Omental fat pad (tissue), 3 donors: ENCODE measurements at regions not wholly inside any gene's neighbourhood (a gene's known extent, or its start where the extent isn't known, plus 50 kb on each side); places are given as distances from the start of the nearest gene placed in this dataset.
A peak's percentile ranks its signal among the peaks of the same experiment; 100 is the strongest.

Source experiments
- ATAC-seq: fragments of 150-250 bp; one replicate; pipeline ENCODE4 v1.9.1; 2016; ENCODE audit warnings: mild to moderate bottlenecking, moderate library complexity; ENCODE audit not compliant: low FRiP score
- DNase-seq: peaks from one replicate; pipeline ENCODE4 v3.0.0-alpha.2; 2019; ENCODE audit warnings: low spot score
- CTCF ChIP-seq, 3 donors: fragments of 450-650 bp; IDR thresholded peaks; one replicate each; pipeline ENCODE4 v1.5.1; 2016 to 2017; ENCODE audit warnings: antibody characterized with exemption in 3 of 3, mild to moderate bottlenecking in 3 of 3, moderate library complexity in 2 of 3

GRCh38 chr12:75917715-75918114 is 113.9 kb downstream of the PHLDA1 start:
- ATAC-seq (no peak), DNase-seq (no peak)
- no peak for TF ChIP-seq CTCF (IDR thresholded peaks at IDR 0.05)

- DNase-seq (no peak), ATAC-seq (no peak)
- TF ChIP-seq CTCF (IDR thresholded peaks at IDR 0.05), result no peak
These were observed 114.5 kb downstream of the PHLDA1 start for GRCh38 chr12:75917083-75917482.

GRCh38 chr12:75913502-75914351 is 117.8 kb downstream of the PHLDA1 start:
- TF ChIP-seq CTCF (IDR thresholded peaks at IDR 0.05), result no peak
- no peak for DNase-seq
- peak; percentile 66 for ATAC-seq

- DNase-seq, result no peak
- TF ChIP-seq CTCF (IDR thresholded peaks at IDR 0.05), result no peak
- ATAC-seq, result peak; percentile 58
These were observed 121.6 kb downstream of the PHLDA1 start for GRCh38 chr12:75909714-75910656.

- TF ChIP-seq CTCF (IDR thresholded peaks at IDR 0.05), result no peak
- DNase-seq (no peak), ATAC-seq (peak; percentile 62)
These were observed 122.5 kb downstream of the PHLDA1 start for GRCh38 chr12:75908961-75909605.

- ATAC-seq (no peak), DNase-seq (no peak)
- no peak for TF ChIP-seq CTCF (IDR thresholded peaks at IDR 0.05)
These were observed 125.7 kb downstream of the PHLDA1 start for GRCh38 chr12:75905922-75906321.
